GM19193 (cell line): ENCODE measurements at regions not wholly inside any gene's neighbourhood (a gene's known extent, or its start where the extent isn't known, plus 50 kb on each side); places are given as distances from the start of the nearest gene placed in this dataset.

Source experiments
- POLR2A ChIP-seq: IDR thresholded peaks from 4 replicates; pipeline ENCODE4 v1.6.1; 2011; ENCODE audit not compliant: insufficient read depth, insufficient read length; ENCODE audit errors: extremely low read depth

DNA sequence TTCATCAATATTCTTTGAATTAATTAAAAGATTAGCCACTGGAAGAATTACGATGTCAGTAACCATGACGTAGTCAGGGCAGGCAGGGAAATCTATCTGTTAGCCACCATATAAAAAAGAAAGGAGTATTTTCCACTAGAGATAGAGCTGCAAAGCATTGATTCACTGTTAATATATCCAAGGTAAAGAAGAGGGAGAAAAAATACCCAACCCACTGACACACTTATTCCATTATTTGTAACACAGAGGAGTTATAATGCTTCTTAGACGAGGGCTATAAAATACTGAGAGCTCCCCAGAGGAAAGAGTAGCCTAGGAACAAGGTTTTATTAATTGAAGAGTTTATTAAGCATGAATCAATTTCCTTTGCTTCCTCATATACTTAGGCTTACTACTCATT, 382.2 kb upstream of the CDH6 start:
- TF ChIP-seq POLR2A = no peak

DNA sequence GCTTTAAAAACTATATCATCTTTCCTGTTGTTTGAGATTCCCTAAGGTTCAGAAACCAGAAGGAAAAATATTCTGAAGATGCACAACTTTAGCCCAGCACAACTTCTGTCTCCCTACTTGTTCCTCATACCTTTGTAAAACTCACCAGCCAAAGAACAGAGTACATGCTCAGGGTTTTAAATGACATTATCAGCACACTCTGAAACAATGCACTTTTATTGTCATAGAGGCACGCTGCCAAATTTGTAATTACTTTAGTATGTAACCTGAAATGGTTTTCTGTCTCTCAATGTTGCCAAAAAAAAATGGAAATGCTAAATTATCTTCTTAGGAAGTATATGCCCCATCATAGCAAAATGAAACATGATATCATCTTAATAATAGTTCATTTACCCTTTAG, 383.6 kb upstream of the CDH6 start:
- TF ChIP-seq POLR2A = no peak

DNA sequence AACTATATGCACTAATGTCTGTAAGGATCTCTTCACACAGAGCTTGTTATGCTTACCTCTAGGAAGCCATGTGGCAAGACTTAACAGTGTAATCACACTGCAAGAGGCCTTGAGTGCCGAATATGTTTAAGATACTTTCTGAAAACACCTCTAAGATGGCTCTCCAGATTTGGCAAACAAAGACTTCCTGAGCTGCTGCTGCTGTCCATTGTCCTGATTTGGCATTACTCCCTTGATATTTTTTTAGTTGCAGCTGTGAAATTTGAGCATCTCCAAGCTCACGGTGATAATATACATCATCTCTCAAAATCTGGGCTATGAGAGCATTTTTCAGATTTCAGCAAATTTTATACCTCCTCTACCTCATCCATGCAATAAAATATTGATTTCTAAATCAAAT, 384.5 kb upstream of the CDH6 start:
- TF ChIP-seq POLR2A = no peak

DNA sequence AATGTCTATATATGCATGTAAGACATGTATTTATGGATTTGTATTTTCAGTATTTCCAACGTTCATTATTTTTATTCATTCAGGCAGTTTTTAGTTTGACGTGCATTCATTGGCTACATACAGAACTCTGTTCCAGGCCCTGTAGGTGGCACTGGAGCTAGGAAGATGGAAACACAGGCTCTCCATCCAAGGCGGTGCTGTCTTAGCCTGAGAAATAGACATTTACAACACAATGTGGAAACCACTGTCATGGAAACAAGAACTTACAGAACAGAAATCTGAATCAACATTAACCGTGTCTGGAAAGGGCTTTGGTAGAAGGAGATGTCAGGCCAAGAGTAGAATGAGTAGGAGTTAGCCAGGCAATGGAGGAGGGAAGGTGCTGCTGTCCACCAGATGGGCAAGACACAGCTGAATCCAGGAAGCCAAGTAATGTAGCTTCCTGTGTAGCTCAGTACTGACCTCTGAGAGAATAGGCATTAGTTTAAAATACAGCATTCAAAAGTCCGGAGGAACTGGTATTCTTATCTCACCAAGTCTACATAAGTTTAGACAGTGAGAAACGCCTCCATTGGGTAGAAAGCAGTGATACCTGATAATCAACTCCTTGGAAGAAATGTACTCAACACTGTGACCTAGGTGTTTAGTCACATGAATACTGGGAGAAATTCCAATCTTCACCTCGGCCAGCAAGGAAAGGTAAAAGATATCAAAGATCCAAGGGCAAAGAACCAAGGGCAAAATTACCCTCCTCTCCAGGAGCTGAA, 388.6 kb upstream of the CDH6 start:
- no peak for TF ChIP-seq POLR2A

DNA sequence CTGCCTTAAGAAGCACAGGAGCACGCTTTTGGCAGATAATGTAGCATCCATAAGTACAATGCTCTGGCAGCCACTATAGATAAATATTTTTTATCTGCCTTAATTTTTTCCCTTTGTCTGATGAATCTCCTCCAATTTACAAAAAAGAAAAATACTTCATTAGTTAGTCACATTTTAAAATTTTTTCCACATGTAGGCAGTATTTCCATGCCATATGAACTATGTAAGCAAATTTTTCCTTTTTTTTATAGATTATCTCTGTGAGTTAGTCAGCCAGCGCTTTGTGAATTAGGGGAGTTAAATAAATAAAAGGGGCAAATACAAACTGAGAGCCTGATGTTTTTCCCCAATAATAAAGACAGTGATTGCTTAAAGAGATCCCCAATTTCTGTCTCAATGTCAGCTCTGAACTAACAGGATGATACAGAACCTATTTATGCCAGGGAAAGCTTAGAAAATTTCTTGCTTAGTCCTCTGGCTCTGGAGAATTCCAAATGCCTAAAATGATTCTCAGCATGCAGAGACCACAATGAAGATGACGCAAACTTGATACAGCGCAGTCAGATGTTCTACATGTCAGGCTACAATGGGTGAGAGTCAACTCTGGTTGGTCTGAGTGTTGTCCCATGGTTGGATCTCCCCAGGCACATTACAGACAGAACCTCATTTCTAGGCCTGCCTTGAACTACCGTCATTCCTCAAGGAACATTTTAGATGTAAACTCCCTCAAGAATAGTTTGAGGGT, 390.4 kb upstream of the CDH6 start:
- TF ChIP-seq POLR2A = no peak

DNA sequence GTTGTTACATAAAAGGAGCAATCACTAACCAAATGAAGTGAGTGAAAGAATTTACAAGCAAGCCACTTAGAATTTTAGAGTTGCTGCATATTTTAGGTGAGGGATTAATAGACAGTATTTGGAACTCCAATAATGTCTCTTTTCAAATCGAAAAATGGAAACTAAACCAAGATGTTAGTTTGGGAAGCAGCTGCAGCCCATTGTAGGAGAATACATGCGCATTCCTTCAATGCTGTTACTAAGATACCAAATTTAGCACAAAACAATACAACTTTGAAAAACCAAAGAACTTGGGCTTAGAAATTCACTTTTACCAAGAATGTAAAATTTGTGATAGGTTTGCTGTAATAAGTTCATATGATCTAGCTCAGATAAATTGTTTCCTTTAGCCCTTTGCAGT, 411.8 kb upstream of the CDH6 start:
- no peak for TF ChIP-seq POLR2A

DNA sequence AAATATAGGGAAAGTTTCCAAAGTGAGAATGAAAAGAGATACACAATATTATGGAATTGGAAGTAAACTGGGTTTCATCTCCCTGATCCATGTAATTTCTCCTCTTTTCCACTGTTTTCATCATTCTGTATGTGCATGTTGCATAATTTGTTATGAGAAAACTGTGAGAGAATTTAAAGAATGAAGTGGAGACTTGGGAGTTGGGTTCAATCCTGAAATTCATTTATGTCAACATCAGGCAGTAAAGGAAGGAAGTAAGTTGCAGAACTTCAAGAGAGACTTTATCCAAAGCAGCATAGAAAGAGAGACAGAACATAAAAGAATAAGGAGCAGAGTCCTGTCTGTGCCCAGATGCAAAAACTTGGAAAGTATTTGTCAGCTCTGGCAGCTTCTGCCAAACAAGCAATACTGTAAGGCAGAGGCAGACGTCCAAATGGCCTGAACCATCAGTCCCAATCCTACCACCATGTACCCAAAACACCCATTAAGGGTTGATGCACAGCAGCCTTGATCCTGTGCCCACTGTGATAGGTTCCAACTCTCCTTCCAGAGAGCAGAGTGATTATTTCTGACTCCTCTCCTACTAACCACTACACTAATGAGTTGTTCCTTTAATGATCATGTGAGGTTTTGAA, 425.3 kb upstream of the CDH6 start:
- no peak for TF ChIP-seq POLR2A

DNA sequence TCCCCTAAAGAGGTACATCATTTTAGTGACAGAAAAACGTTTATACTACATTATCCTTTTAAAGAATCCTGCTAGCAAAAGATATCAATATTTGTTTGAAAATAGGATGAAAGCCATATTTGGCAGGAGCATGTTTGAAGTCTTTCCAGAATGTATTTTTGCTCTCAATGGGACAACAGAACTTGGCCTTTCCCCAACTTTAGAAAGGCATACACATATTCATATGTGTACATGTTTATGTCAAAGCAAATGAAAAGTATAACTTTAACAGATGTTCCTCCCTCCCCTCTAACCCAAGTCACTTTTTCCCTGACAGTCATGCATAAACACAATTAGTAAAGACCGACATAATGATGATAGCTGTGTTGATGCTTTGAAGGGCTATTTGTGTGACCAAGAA, 427.8 kb upstream of the CDH6 start:
- TF ChIP-seq POLR2A = no peak

DNA sequence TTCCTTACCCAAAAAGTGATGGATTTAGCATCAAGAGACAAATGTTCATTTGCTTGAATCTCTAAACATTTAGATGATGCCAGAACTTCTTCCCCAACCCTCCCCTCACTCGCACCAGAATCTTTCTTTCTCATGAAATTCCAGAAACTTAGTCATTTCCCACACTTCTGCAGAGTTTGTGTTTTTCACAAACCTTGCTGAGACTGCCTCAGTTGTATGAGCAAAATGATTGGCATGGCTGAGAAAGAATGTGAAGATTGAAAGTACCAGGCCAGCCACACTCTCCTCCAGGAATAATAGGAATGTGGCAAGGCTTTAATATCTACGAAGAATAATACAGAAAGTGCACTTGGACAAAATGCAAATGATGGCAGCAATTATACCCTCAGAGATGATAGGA, 428.3 kb upstream of the CDH6 start:
- no peak for TF ChIP-seq POLR2A

DNA sequence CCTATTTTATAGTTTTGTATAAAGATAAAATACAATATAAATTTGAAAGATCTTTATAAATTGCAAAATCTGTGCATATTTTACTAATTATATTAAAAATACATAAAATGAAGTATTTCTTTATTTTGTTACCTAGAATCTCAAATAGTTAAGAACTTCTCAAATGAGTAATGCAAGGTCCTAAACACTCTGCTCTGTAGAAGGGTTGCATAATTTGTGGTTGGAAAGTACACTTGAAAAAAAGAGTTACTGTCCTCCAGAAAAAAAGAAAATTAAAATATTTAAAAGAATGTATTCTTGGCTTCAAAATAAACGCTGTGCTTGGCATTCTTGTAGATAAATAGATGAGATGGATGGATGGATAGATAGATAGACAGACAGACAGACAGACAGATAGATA, 428.8 kb upstream of the CDH6 start:
- TF ChIP-seq POLR2A = no peak

DNA sequence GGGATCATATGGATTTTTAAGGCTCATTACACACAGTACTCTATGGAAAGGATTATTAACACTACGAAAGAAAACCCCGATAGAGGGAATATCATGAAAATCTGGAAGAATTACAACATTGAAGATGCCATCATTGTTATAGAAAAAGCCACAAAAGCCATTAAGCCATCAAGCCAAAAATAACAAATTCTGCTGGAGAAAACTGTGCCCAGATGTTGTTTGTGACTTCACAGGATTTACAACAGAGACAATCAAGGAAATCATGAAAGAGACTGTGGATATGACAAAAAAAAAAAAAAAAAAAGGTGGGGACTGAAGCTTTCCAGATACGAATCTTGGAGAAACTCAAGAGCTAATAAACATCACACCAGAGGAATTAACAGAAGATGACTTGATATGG, 433.8 kb upstream of the CDH6 start:
- no peak for TF ChIP-seq POLR2A

DNA sequence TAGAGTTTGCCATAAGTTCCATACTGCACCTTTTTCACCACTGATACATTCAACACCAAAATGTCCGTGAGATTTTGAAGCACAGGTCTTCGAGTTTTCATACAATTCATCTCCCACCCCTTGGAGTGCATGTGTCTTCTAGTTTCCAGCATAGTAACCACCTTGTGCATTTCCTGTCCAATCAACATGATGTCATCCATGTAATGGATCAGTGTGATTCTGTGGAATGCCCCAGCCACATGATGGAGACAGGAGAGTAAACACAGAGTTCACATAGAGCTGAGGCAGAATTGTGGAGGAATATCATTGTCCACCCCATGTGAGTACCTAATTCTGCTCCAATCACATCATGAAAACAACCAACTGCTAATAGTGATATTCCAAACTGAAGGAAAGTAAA, 441.5 kb upstream of the CDH6 start:
- no peak for TF ChIP-seq POLR2A

DNA sequence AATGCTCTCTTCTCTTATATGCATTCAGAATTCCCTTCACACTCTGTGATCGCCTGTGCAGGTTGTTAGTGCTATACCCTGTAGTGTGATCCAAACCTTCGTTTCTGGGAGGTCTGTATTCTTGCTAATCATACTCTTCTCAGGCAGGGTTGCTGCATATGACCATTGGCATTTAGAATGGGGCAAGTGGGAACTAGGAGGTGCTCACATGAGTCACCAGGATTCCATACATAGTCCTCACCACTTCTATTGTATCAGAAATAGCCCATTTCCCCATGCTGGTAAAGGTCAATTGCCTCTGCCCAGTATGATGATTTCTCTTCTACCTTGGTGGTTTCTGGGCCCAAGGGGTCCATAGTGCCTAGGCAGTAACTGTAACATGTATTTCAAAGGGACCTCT, 443.5 kb upstream of the CDH6 start:
- TF ChIP-seq POLR2A = no peak

DNA sequence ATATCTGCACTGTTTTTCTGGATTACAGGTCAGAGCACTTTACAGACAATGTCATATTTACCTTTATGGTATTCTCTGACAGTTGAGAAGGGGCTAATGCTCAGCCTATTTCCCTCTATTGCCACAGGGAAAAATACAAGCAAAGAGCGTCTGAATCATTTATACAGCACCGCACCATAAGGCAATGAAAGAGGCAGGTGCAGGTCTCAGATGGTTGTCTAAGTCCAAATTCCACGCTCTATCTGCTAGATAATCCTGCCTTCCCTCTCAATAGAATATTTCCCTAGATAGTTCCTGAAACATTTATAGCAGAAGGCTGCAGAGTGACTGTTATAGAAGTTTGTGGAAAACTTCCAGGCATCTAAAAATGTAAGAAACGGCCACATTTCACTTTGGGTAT, 446.1 kb upstream of the CDH6 start:
- no peak for TF ChIP-seq POLR2A

DNA sequence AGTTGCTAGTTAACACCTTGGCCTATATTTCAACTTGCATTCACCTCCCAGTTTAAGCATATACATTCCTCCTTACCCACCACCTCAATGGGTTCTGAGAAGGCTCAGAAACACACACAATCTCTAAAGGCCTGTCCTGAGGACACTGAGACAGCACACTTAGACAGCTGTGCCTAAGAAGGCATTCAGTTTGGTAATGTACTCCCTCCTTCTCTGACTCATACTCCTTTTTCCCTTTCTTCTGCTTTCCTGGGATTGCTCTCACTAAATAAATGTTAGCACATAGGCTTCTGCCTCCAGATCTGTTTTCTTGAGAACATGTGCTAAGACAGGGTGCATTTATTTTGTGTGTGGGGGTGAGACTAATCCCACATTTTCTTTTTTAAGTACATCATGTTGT, 456.8 kb upstream of the CDH6 start:
- no peak for TF ChIP-seq POLR2A

DNA sequence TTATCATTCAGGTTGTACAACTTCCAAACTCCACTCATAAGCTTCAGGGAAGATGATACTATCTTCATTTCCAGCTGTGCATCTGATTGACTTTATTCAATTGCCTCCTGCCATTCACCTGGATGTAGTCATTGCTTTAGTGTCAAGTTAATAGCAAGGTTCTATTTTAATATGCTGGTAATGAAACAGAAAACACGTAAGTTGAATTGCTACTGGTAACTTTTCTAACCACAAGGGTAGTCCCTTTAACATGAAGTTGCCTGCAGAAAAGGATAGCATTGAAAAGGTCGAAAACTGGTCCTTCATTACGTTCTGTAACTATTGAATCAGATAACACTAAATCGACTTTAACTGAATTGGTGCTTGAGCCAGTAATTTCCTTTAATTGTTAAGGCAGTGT, 459.4 kb upstream of the CDH6 start:
- TF ChIP-seq POLR2A = no peak
